GM19025 (cell line): ENCODE measurements at regions not wholly inside any gene's neighbourhood (a gene's known extent, or its start where the extent isn't known, plus 50 kb on each side); places are given as distances from the start of the nearest gene placed in this dataset.

Experiments used
- ATAC-seq: cut with Tn5 transposase; IDR thresholded peaks from one replicate; pipeline ENCODE4 v1.9.1; 2021; ENCODE audit warnings: mild to moderate bottlenecking, low read depth, moderate library complexity; ENCODE audit not compliant: unreplicated experiment

DNA sequence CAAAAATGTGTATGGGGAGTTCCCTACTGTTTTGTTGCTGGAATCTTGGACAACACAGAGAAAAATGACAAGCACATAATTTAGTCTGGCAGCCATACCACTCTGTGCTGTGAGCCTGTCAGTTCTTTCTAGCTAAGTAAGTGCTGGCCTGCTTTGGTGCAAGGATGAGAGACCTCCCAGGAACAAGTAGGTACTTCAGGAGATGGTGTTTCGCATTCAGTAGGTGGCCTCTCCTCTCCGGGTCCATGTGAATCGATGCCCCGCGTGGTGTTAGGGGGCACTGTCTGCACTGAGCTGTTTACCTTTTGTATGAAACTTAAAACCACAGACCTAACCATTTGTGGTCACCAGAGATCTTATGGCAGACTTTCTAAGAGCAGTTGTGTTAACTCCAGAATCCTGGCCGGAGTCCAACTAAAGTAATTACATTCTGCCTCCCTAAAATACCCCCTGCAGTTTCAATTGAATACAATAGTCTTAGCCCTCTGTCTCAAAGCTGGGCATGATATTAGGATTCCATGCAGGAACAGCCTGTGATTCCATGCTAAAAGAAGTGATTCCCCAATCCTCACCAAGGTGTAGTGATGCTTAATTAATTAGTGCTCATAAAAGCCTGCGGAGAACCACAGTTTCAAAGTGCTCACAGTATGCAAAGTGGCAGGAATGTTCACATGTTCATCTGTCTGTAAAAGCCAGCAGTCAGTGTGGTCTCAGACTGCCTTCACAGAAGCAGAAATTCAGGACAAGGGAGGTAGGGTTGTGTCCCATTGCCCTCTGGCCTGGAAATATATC, 64.2 kb downstream of the LLPH start:
- ATAC-seq: peak; percentile 76

DNA sequence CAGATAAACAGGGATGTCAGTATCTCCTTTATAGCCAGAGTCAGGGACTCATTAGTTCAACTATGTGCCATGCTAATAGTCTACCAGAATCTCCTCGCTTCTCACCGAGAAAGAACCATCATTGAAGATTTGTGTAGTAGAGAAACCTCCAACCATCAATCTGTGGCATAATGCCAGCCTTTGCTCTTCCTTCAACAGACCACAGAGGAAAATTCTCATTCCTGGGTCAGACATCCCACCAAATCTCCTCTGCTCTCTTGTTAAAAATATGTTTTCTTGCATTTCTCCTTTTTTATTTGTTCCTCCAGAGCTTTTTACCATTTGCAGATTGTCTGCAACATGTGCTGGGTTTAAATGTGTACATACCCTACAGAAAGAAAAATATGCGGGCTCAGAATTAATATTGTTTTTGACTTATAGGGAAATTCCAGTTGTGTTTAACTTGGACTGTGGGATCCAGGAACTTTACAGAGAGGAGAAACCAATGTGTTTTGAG, 64.9 kb downstream of the LLPH start:
- ATAC-seq: no peak

DNA sequence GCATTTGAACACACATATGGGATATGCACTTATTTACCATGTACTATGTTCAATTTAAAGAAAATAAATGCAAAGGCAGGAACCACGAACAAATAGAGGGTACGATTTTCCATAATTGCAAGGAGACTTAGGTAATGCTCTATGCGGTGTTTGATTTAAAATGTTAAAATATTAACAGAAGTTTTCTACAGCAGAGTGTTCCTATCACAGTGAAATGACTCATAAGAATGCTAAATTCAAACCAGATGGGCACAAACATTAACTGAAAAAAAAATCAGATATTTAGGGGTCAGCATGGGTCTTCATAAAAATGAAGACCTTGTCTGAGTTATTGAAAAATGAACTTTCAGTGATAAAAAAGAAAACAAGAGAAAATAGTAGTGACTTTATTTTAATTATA, 65.4 kb downstream of the LLPH start:
- no peak for ATAC-seq

DNA sequence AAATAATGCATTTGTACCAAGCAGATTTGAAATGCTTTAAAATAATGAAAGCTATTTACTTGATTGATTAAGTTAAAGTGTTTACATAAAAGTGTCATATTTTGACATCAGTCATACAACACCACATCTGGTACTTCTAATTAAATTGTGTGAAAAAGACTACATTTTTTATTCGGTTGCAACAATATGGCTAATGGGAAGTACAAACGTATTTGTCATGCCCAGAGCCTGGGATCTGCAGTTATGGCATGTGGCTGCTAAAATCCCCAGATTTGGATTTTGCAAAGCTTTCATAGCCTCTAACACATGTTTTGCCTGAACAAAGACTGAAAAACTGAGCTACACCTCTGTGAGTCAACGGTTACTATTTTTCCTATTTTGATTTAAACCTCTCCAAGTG, 66.6 kb downstream of the LLPH start:
- ATAC-seq: no peak

DNA sequence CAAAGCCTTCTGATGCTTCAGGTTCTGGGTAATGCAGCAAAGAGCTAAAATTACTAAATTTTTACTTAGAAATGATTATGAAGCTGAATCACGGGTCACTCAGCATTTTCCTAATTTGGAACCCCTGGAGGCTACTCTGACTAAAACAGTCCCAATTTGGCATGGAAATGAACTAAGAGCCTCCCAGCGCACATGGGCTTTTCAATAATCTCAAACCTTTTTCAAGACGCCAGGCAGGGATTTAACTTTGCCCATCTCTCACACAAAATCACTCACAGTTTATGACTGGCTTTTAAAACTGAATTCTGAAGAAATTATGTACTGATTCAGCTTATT, 68.3 kb downstream of the LLPH start:
- ATAC-seq: no peak

DNA sequence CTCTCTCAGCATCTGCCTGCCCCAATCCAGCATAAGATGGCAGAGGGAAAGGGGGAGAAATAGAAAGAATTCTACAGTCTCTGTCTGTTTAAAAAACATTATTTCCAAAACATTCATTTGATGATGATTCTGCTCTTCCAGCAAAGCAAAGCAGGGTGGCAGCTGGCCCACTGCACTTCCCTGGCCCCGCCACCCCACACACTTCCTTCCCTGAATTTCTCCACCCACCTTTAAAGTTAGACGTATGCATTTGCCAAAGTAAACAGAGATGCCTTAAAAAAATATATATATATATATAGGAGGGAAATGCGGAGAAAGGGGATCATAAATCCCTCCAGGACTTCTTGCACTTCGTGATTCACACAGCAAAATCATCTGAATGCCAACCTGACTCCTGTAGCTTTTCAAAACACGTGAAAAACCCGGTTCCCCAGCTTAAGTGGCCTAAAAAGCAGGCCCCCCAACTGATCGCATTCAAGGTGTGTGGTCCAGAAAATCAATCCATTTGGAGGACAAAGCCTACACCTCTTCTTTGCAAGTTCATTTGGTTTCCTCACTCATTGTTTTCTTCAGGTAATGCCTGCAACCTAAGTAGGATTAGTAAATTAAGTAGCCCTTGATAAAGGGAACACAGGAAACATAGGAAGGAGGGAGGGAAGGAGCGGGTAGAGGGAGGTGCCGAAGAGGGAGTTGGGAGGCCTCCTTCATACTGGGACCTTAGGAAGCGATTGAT, 68.8 kb downstream of the LLPH start:
- ATAC-seq: no peak

DNA sequence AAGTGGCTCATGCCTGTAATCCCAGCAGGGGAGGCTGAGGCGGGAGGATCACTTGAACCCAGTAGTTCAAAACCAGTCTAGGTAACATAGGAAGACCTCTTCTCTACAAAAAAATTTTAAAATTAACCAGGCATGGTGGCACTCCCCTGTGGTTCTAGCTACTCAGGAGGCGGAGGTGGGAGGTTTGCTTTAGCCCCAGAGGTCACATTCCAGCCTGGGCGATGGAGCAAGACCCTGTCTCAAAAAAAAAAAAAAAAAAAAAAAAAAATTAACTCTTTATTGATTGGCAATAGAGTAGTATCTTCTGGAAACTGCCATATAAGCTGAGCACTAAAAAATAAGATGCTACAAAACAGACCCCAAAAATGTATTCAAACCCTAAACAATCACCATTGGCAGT, 69.5 kb downstream of the LLPH start:
- no peak for ATAC-seq

DNA sequence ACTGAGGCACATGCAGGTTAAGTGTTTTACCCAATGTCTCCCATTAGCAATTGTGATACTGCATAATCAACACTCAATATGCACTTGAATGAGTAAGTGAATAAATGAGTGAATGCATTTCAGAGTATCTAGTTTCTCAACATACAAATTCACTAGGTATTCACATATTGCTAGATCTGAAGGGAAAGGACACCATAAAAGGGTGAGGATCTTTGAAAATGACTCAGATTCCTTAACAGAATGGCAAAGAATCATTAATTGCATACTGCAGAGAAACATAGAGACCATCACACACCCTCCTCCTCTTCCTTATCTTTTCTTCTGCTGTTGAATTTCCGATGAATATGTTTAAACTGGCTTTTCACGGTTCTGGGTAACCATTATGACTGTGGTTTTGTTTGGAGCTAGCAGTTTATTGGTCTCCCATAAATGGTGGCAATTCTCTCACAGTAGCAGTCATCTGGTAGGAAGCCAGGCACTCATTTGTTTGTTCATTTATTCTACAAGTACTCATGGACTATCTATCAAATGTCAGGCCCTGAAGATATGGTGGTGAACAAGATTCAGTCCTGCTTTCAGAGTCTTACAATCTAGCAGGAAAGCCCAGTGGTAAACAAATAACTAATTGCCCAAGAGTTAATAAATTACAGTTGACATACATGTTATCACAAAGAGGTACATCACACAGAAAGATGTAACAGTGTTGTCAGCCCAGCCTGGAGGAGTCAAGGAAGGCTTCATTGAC, 70.2 kb downstream of the LLPH start:
- ATAC-seq: no peak

DNA sequence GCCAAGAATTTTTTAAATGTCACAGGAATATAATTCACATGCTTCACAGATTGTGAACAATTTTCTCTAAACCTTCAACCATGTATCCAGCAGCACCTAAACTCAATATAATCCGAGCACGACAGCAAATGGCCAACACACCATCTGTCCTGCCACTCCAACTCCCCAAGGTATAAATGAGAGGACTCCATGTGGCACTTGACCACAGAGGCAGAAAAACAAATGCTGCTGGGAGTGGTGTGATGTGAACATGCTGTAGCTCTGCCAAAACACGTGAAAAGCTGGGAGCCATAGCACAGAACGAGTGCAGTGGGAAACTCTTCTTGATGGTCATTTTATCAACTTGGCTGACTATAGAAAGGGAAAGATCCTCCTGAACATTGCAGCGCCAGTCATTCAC, 70.9 kb downstream of the LLPH start:
- no peak for ATAC-seq

DNA sequence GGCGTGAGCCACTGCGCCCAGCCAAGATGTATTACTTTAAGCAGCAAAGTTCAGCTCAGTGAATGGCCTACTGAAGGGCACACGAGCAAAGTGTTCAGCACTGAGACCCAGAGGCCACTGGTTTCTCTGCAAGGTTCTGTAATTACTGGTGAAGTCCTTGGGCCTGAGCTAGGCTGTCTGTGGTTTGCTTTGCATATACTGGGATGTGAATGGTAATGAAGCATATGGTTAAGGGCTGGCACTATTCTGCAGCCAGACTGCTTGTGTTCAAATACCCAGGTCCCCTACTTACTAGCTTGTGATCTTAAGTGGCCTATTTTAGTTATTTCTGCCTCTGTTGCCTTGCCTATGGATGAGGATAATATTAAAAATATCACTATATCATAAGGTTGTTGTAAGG, 72.0 kb downstream of the LLPH start:
- peak; percentile 39 for ATAC-seq

DNA sequence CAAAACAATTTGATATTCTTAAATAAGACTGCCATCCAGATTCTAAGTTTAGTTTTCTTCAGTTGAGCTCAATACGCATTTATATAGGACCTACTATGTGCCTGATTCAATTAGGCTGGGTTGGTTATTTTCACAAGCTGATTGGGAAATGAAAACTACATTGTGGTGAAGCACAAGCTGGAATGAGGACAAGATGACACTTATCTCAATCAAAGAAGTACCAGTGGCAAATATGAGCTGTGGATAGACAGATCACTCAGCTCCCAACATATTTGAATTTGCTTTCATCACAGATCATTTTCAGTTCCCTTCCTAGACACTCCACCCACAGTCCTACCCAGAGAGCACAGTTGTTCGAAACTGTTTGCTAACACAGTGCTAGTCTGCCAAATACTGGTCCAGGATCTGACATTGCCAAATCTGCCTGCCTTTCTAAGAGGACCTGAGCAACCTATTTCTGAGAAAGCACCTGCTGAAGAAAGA, 74.7 kb downstream of the LLPH start:
- ATAC-seq: peak; percentile 80

DNA sequence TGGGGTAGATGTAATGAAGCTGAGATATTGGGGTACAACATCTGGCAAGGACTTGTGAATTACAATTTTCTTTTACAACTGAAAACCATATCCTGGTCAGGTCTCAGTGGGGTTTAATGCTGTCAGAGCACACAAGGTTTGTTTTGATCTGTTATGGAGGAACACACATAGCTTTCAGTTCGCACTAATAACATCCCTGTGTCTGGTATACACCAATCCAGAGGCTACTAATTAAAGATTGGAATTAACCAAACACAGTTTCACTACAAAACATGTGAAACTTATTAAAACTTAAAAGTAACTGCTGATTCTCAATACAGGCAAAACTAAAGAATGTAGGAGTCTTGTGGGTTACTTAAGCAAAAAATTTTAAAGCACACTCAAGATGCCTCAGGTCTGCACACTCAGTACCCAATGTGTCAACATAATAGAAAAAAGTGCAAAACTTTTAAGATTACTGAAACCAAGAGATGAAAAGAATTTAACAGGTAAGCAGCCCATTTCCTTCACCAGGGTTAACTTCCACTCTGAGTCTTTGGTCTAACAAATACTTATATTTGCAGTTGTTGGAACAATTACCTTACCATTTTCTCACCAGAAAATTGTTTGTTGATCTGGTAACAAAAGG, 77.4 kb downstream of the LLPH start:
- ATAC-seq: no peak

DNA sequence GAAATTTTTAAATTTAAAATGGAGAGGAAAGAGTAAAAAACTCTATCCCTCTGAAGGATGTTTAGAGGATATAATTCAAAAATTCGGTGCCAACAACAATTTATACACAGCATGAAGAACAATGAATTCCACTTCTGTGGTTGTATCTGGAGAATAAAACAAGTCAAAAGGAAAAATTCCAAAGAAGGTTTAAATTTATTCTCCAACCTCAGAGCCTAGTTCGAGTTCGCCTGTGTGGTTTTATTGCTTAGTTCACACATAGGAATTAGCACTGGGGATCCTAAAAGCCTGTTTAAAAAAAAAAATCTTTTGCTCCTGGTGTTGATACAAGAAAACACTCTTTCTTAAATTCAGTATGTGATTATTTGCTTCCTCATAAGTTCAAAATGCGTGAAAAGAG, 79.2 kb downstream of the LLPH start:
- ATAC-seq: no peak

DNA sequence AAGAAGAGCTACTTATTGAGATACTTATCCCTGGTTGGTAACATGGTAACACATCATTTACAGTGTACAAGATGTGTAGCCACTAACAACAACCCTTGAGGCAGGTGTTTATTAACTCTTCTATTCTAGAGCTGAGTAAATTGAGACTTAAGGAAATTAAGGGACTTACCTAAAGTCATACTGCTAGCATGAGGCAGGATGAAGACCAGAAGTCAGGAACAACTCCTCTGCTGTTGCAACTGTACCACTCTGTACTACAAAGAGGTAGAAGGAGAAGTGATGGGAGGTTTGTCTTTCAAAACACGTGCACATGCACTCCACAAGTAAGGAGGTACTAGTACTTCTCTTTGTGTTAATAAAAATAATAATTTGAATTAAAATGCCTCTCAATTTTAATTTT, 79.9 kb downstream of the LLPH start:
- ATAC-seq: peak; percentile 55

DNA sequence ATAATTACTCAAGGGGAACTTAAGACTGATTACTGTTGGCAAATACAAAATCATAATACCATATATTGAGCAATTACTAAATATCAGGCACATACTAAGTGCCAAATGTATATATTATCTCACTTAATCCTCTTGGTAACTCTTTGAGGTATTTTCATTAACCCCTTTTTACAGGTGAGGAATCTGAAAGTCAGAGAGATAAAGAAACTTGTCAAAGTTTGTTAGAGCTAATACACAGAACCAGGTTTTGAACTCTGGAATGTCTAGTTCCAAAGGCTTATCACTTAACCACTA, 80.3 kb downstream of the LLPH start:
- ATAC-seq: no peak

DNA sequence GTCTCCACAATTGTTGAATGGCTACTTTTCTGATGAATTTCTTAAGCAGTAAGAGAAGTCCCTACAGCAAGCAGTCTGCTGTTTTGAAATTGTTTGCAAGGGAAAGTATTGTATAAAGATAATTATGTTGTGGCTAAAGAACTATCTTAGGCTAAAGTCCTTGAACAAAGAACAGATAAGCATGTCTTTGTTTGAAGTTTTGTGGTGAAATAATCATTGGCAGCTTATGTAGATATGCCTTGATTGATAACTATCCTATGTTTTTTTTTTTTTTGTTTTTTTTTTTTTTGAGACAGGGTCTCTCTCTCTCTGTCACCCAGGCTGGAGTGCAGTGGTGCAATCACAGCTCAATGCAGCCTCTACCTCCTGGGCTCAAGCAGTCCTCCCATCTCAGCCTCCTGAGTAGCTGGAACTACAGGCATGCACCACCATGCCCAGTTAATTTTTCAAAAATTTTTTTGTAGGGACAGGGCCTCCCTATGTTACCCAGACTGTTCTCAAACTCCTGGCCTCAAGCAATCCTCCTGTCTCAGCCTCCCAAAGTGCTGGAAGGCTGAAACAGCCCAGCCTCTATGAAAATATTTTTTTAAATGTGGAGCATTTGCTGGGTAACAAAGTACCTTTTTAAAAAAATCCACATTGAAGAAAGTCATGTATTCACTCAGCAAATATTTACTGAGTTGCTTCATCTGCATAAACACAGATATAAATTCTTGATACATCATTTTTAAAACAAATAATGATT, 80.8 kb downstream of the LLPH start:
- no peak for ATAC-seq

DNA sequence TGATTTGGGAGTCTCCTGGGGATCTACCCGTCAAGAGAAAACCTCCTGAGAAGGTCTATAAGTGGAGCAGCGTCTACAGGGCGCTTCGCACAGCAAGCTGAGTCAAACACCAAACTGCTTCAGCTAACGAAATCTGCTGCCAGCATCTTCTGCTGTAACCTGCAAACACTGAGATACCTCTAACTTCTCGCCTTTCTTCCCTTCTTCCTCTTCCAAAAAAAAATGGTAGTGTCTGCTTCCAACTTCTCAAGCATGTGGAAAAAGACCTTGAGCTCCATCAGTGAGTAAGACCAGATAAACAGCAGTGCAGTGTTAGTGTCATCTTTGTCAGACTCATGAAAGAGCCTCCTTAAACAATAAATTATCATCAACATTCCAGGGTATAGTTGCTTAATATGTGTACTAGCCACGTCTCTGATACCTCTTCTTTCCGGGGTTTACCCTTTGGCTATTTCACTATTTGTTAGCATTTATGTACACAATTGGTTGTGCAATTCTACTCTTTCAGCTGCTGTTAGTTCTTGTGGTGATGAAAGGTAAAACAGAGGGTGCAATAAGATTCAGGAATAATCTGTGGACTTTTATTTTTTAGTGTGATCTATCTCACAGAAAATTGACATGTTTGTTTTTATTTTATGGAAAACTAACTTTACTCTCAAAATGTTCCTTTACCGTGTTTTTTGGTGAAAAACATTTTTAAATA, 81.6 kb downstream of the LLPH start:
- no peak for ATAC-seq

DNA sequence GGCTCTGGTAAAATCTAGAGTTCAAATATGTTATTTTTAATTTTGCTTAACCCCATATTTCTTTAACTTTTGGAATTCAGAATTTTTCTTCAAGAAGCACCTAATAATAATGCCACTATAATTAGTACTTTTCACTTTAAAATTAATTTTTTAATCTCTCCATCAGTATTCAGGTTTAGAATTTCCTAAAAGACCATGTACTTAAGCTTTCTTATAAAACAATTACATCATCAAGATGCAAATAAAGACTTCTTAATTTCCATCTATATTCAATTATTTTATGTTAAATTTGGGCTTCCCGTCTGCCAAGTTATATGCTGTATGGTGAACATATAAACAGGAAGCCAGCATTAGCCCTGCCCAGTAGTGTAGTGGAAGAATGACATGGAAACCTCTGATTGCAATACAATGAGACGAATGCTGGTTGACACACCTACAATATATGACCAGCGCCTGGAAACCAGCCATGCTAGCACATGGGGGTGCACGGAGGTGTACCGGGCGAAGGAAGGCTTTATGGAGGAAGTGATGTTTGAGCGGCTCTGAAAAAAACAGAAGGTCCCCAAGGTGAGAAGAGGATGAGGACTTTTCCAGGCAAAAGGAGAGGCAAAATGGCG, 82.2 kb downstream of the LLPH start:
- ATAC-seq: no peak

DNA sequence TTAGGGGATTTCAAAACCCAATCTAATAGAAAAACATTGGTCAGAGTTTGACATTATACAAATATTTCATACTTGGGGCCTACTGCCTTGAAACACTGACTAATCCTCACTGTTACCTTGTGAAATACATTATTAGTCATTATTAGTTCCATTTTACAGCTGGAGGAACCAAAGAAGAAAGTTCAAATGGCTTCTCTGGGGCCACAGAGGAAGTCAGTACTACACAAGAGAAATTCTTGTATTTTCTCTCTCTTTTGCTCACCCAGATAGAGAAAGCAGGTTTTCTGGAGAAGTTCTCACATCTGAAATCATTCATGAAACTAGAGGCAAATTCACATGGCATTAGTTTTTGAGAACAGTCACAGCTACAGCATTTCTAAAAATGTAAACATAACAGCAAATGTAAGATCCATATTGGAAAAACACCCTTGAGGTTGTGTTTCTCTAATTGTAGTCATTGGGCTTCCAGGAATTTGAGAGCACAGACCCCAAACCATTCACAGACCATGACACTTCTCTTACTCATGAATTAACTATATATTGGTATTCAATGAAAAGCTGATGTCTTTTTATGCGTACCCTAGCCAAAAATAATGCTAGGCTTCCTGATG, 83.0 kb downstream of the LLPH start:
- peak; percentile 80 for ATAC-seq
